AG08396 (cell line): ENCODE measurements at regions not wholly inside any gene's neighbourhood (a gene's known extent, or its start where the extent isn't known, plus 50 kb on each side); places are given as distances from the start of the nearest gene placed in this dataset.

ENCODE experiments used
- DNase-seq: peaks from one replicate; pipeline ENCODE4 v3.0.0; 2012; ENCODE audit warnings: low spot score, mixed read lengths

DNA sequence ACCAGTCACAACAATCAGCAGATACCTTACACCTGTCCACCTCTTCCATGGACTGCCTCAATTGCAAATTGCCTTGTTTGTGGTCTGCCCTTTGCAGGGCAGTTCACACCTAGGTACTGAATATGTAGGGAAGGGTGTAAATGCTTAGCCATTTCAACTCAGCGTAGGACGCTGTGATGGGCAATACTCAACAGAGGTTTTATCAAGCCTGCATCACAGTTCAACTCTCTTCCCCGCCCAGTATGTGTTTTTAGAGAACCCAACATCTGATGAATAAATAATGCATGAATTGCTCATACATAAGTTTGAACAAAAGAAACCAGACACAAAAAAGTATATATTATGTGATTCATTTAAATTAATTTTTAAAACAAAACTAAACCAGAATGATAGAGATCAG, 124.4 kb downstream of the P2RY1 start:
- no peak for DNase-seq

DNA sequence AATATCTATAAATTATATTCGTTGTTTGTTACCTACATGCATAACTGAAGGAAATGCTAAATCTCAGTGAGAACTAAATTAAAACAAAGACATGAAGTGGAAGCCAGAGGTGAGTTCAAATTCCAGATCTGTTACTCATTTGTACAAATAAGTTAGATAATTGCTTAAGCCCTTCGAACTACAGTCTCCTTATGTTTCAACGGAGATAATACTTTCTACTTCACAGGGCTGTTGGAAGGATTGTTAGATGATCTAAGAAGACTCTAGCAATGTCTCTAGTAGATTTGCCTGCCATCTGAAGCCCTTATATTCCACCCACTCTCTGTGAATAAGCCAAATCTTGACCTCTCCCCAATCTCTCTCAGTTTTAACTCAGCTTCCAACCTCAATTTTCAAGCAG, 125.8 kb downstream of the P2RY1 start:
- no peak for DNase-seq

DNA sequence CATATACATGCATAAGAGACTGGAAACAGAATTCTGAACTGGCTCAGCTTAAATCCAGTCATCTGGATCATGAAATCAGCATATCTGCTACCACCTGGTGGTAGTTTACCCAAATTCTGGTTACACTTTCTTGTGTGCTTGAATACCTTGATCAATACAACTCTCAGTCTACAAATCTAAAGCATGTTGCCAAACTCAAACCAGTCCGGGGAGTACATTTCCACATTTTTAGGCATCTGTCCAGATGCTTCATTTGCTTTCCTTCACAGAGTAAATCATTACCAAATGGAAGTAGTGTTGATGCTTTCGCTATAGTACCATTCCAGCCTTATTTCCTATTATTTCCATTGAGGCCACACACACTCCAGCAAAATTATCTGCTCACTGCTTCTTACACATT, 126.4 kb downstream of the P2RY1 start:
- DNase-seq = peak; percentile 12

- no peak for DNase-seq
These were observed 130.1 kb downstream of the P2RY1 start for GRCh38 chr3:152964911-152965609.

GRCh38 chr3:152968388-152969024, 133.6 kb downstream of the P2RY1 start:
- DNase-seq = no peak

- peak; percentile 12 for DNase-seq
These were observed 134.8 kb downstream of the P2RY1 start for GRCh38 chr3:152969557-152970300.

DNA sequence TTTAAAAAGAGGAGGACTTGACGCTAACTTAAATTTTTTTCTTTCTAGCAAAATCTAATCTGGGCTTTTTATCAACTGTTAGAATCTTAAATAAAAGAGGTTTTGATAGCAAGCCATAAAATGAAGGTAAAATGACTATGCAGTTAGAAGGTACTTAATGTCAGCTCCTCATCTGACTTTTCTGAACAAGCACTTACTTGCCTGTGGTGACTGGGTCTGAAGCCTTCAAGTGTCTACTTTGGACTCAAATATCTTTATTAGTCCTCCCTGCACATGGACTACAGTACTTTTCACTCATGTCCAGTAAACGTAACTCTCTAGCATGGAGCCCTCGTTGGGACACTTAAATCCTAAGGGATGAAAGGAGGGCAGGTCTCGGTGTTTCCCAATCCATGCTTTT, 135.9 kb downstream of the P2RY1 start:
- DNase-seq = no peak

- no peak for DNase-seq
These were observed 136.9 kb downstream of the P2RY1 start for GRCh38 chr3:152971880-152972279.

- no peak for DNase-seq
These were observed 138.6 kb downstream of the P2RY1 start for GRCh38 chr3:152973575-152973974.

- DNase-seq = no peak
These were observed 141.3 kb downstream of the P2RY1 start for GRCh38 chr3:152976239-152976638.

- no peak for DNase-seq
These were observed 142.4 kb downstream of the P2RY1 start for GRCh38 chr3:152977366-152977765.

- no peak for DNase-seq
These were observed 143.2 kb downstream of the P2RY1 start for GRCh38 chr3:152978152-152978551.

DNA sequence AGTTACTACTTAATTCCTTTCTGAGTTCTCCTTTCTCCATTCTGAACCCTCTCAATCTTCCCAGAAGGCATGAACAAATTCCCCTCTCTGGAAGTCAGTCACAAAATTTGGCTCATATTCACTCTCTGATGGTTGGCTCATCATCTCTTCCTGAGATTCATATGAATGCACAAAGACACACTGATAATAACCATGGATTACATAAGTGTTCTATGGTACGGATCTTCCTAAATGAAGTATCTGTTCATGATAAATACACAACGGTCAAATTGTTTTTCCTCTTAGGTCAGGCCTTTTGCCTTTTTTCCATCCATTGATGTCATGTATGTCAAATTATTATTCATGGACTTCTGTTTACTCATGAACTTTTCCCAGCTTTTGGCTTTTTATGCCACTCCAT, 162.6 kb downstream of the P2RY1 start:
- DNase-seq = no peak

GRCh38 chr3:152998591-152998990, 163.4 kb upstream of the RAP2B start:
- DNase-seq = no peak

GRCh38 chr3:153000325-153000724, 161.7 kb upstream of the RAP2B start:
- DNase-seq = no peak

DNA sequence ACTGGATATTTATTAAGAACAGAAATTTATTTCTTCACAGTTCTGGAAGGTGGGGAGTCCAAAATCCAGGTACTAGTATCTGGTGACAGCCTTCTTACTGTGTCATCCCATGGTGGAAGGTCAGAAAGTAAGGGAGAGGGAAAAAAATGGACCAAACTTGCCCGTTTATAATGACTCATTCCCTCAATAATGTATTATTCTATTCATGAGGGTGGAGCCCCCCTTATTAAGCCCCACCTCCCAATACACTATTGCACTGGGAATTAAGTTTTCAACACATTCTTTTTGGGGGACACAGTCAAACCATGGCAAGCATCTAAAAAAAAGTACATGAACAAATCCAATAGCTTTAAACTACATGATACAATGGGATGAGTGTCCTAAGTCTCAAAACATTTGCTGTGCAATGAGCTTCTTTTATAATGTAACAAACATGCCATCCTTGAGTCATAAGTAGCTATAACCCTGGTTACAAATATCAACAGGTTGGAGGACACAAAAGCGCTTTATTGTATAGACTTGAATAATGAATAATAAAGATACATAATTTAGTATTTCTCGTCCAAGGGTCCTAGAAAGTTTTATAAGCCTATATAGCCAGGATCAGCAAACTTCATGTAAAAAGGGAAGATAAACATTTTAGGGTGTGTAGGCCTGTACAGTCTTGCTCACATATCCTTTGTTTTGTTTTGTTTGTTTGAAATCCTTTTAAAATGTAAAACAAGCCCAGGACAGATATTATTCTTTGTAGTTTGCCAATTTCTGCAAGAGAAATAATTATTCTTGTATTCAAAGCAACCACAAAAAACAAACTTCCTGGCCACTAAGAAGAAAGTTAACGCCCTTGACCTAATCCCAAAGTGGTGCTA, 160.6 kb upstream of the RAP2B start:
- no peak for DNase-seq

- no peak for DNase-seq
These were observed 158.6 kb upstream of the RAP2B start for GRCh38 chr3:153003441-153003840.

DNA sequence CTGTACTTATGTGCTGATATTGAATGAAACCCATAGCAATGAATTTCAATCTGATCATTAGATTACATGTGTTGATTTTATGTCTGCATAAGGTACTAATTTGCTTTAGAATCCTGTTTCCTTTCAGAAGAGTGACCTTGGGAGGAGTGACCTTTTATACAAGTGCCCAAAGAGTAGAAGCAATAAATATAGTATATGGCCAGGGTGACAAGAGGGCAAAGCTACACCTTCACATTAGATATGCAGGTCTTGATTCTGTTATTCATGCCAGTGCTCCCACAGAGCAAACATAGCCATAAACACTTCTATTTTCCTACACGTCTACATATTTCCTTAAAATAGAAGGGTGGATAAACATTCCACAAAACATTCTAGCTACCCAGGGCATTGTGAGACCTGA, 158.2 kb upstream of the RAP2B start:
- no peak for DNase-seq

- no peak for DNase-seq
These were observed 153.8 kb upstream of the RAP2B start for GRCh38 chr3:153008226-153008625.

DNA sequence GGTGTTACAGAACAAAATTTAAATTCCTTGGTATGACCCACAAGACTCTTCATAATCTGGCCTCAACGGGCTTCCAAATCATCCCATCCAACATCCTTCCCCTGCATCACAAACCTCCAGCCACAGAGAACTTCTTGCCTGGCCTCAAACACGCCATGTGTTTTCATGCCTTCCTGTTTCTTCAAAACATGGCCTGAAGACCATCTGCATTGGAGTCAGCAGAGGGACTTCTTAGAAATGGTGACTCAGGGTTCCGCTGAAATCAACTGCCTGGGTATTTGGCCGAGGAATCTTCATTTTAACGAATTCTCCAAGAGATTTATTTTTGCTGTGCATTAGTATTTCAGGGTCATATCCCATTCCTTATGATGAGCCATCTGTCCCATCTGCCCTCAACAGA, 138.1 kb upstream of the RAP2B start:
- no peak for DNase-seq

GRCh38 chr3:153026026-153026425, 136.0 kb upstream of the RAP2B start:
- DNase-seq = no peak

DNA sequence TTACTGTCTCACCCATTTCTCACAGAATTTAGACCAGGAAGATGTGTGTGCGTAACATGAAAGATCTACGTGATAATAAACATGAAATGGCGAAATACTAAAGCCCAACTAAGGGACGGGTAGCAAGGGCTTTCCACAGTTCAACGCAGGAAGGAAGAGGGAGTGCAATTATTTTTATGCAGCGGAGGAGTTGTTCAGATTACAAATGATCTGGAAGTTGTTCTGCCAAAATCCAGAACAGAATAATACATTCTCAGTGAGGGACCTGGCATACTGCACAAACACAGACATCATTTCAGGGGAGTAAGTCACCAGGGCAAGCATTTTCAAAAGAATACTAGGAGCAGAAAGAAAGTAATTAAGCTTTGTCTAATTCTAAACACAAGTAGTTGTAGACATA, 133.6 kb upstream of the RAP2B start:
- no peak for DNase-seq
